PC-3 (cell line): ENCODE measurements at regions not wholly inside any gene's neighbourhood (a gene's known extent, or its start where the extent isn't known, plus 50 kb on each side); places are given as distances from the start of the nearest gene placed in this dataset.
"Not testable (repeated sequence)": the region's sequence is repeated elsewhere in the genome, so short reads cannot be mapped to it uniquely, and the experiment has no call there.

ENCODE experiments used
- ATAC-seq: fragments of 200-7000 bp; cut with Tn5 transposase; 2 replicates; pipeline ENCODE4 v1.9.1; 2020; ENCODE audit warnings: mild to moderate bottlenecking, moderate library complexity
- BruUV-seq: library from RNA; stranded (reverse); fragments of 400-500 nt; replicated peaks from 2 replicates; lab custom pipeline; 2021; lab: Mats Ljungman, UMichigan
- CTCF ChIA-PET: fragments of 300-600 bp; sonication (Branson Sonifier 250); formaldehyde crosslinking; loops from one replicate; lab custom pipeline; 2022; ENCODE audit warnings: antibody characterized with exemption; lab: Charles Lee
- POLR2A ChIA-PET: fragments of 300-600 bp; sonication (Branson Sonifier 250); formaldehyde crosslinking; loops from one replicate; lab custom pipeline; 2022; ENCODE audit warnings: antibody characterized with exemption; ENCODE audit not compliant: unreplicated experiment; lab: Charles Lee
- DNase-seq: peaks from one replicate; pipeline ENCODE4 v3.0.0-alpha.2; 2015
- H2AFZ ChIP-seq: fragments of 300-600 bp; sonication (generic); 2 replicates; pipeline ENCODE4 v1.6.0; 2016; ENCODE audit warnings: antibody characterized with exemption, low read length
- H3F3A ChIP-seq: fragments of 300-600 bp; sonication (generic); one replicate; pipeline ENCODE4 v1.6.0; 2017; ENCODE audit warnings: antibody characterized with exemption, low read length, control low read depth, mild to moderate bottlenecking; ENCODE audit not compliant: unreplicated experiment
- H3K27ac ChIP-seq: fragments of 300-600 bp; sonication (generic); 2 replicates; pipeline ENCODE4 v1.5.1; 2016; ENCODE audit warnings: mild to moderate bottlenecking, low read length
- H3K27me3 ChIP-seq: fragments of 300-600 bp; sonication (generic); 2 replicates; pipeline ENCODE4 v1.6.1; 2016; ENCODE audit warnings: low read length, mixed read lengths
- H3K36me3 ChIP-seq: fragments of 300-600 bp; sonication (generic); 2 replicates; pipeline ENCODE4 v1.6.1; 2016; ENCODE audit warnings: low read depth, mixed run types, low read length, mixed read lengths
- H3K4me1 ChIP-seq: fragments of 300-600 bp; sonication (generic); 2 replicates; pipeline ENCODE4 v1.5.1; 2016; ENCODE audit warnings: low read length; ENCODE audit not compliant: insufficient read depth
- H3K4me2 ChIP-seq: fragments of 300-600 bp; sonication (generic); 2 replicates; pipeline ENCODE4 v1.6.0; 2016; ENCODE audit warnings: low read length
- H3K4me3 ChIP-seq: fragments of 300-600 bp; sonication (generic); 2 replicates; pipeline ENCODE4 v1.5.1; 2016; ENCODE audit warnings: mild to moderate bottlenecking, low read length, mixed read lengths
- H3K79me2 ChIP-seq: fragments of 300-600 bp; sonication (generic); 2 replicates; pipeline ENCODE4 v1.6.1; 2017; ENCODE audit warnings: low read length, mixed read lengths
- H3K9ac ChIP-seq: fragments of 300-600 bp; sonication (generic); 2 replicates; pipeline ENCODE4 v1.6.0; 2016; ENCODE audit warnings: mild to moderate bottlenecking, low read length
- H3K9me2 ChIP-seq: fragments of 300-600 bp; sonication (generic); replicated peaks from 2 replicates; pipeline ENCODE4 v1.6.1; 2016; ENCODE audit warnings: mixed run types, low read length, mixed read lengths
- H3K9me3 ChIP-seq: fragments of 300-600 bp; sonication (generic); 2 replicates; pipeline ENCODE4 v1.6.1; 2016; ENCODE audit warnings: low read length, mixed read lengths
- H4K20me1 ChIP-seq: fragments of 300-600 bp; sonication (generic); 2 replicates; pipeline ENCODE4 v1.6.1; 2016; ENCODE audit warnings: low read length, mixed read lengths
- EZH2 ChIP-seq: fragments of 300-600 bp; sonication (generic); IDR thresholded peaks from one replicate; pipeline ENCODE4 v1.6.1; 2017; ENCODE audit warnings: antibody characterized with exemption, mild to moderate bottlenecking, low read length; ENCODE audit not compliant: unreplicated experiment
- EZH2phosphoT487 ChIP-seq: fragments of 300-600 bp; sonication (generic); IDR thresholded peaks from 2 replicates; pipeline ENCODE4 v1.6.1; 2018; ENCODE audit warnings: mild to moderate bottlenecking, antibody characterized with exemption, low read length, borderline replicate concordance
- intact Hi-C: fragments of 100-400 bp; cut with micrococcal nuclease; formaldehyde crosslinking; loops from 2 replicates; pipeline ENCODE4 v1.9.0; 2023
- TF ChIP-seq, protein P1 (sequence below): fragments of 300-600 bp; sonication (generic); conservative IDR thresholded peaks from 2 replicates; pipeline ENCODE4 v1.5.1; 2017; ENCODE audit warnings: antibody characterized with exemption, low read depth, mild to moderate bottlenecking, low read length

DNA sequence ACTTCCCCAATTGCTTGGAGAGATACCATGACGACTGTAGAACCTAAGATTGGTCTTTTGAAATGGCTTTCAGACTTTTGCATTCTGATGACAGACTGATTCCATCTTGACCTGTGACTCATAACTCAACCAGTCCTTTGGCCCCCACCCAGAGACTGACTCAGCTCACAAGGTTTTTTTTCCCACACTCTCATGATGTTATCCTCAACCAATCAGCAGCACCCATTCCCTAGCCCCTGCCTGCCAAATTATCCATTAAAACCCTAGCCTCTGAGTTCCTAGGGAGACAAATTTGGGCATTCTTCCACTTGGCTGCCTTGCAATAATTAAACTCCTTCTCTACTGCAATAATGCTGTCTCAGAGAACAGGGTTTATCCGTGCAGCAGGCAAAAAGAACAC, 1263.3 kb upstream of the CDH9 start:
- no peak; the same call in 1 of the 2 replicates for ATAC-seq
- Histone ChIP-seq H2AFZ (no peak overlapping the region), H3K9ac (no peak overlapping the region), H3K4me1 (no peaks in the 10 kb centered on the region), H3K36me3 (peaks cover 9% of the 10 kb centered on the region; the same call in 1 of the 2 replicates), H3K9me2 (no peaks in the 10 kb centered on the region), H3K27ac (no peak overlapping the region), H3K4me2 (no peak overlapping the region), H3K9me3 (peaks cover 13% of the 10 kb centered on the region; the same call in 1 of the 2 replicates), H3K79me2 (no peaks in the 10 kb centered on the region), H3K27me3 (no peaks in the 10 kb centered on the region), H4K20me1 (no peaks in the 10 kb centered on the region), H3F3A (no peaks in the 10 kb centered on the region), H3K4me3 (no peak overlapping the region)
- no TSS peak for BruUV-seq
- intact Hi-C loops, result no loop called here
- DNase-seq, result peak; percentile 78
- CTCF ChIA-PET, result no interaction called here
- TF ChIP-seq EZH2, result no peak
- TF ChIP-seq, protein P1, sequence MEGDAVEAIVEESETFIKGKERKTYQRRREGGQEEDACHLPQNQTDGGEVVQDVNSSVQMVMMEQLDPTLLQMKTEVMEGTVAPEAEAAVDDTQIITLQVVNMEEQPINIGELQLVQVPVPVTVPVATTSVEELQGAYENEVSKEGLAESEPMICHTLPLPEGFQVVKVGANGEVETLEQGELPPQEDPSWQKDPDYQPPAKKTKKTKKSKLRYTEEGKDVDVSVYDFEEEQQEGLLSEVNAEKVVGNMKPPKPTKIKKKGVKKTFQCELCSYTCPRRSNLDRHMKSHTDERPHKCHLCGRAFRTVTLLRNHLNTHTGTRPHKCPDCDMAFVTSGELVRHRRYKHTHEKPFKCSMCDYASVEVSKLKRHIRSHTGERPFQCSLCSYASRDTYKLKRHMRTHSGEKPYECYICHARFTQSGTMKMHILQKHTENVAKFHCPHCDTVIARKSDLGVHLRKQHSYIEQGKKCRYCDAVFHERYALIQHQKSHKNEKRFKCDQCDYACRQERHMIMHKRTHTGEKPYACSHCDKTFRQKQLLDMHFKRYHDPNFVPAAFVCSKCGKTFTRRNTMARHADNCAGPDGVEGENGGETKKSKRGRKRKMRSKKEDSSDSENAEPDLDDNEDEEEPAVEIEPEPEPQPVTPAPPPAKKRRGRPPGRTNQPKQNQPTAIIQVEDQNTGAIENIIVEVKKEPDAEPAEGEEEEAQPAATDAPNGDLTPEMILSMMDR, result no peak
- no peak for TF ChIP-seq EZH2phosphoT487
- POLR2A ChIA-PET, result no interaction called here

DNA sequence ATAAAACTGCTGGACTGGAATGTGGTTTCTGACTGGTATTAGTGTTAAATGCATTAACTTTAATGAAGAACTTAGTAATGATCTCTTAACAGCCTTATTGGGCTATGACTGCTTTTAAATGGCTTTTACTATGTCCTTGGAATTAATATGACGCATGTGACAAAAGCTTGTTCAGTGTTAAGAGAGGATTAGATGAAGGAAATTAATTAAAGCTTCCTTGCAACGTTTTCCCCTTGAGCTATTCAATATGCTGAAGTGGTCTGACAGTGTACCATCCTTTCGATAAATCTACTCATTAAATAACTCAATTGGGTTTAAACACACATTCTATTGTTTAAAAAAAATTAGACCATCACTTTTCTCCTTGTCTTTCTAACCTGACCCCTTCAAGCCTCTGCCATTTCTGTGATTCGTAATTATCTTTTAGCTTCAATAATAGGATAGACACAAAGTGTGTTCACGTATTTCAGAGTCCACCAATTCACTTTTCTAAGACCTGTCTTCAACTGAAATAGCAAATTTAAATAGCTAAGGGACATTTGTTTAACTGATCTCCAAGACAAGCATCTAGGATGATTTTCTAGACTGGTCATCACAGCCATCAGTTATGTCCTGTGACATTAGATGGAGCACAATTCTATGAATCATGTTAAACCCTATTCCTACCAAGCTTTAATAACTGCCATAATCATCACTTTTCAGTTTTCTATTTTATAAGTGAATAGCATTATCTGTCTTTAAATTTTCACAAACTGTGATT, 1258.0 kb upstream of the CDH9 start:
- Histone ChIP-seq H3K4me2 (no peak overlapping the region), H2AFZ (no peak overlapping the region), H3K4me1 (no peaks in the 10 kb centered on the region), H3K79me2 (no peaks in the 10 kb centered on the region), H3K9ac (no peak overlapping the region), H3K27me3 (no peaks in the 10 kb centered on the region), H3K36me3 (no peaks in the 10 kb centered on the region), H3F3A (no peaks in the 10 kb centered on the region), H3K27ac (no peak overlapping the region), H3K9me2 (no peaks in the 10 kb centered on the region), H3K9me3 (no peaks in the 10 kb centered on the region), H3K4me3 (no peak overlapping the region), H4K20me1 (no peaks in the 10 kb centered on the region)
- ChIA-PET POLR2A (no interaction called here), CTCF (no interaction called here)
- intact Hi-C loops, result no loop called here
- no TSS peak for BruUV-seq
- TF ChIP-seq EZH2phosphoT487, result no peak
- no peak for TF ChIP-seq EZH2
- TF ChIP-seq, protein P1, result no peak
- DNase-seq (no peak), ATAC-seq (no peak)

DNA sequence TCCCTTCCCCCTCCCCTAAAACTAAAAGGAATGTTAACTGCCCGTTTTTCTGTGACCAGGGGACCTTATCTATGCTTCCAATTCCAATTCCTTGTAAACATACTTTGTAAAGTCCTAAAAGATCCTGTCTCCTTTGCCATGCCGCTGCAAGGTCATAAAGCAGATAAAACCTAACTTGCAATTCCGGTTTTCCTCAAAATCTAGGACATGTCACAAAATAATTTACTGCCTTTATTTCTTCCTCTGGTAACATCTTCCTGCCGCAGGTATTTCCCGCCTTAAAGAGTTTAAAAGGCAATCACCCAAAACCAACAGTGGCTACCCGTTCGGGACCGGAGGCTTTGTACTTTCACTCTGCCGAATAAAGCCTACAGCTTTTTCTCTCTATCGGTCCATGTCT, 1248.6 kb upstream of the CDH9 start:
- H3K4me3 ChIP-seq, H4K20me1 ChIP-seq, H3K27me3 ChIP-seq, H3K27ac ChIP-seq, BruUV-seq, POLR2A ChIA-PET, intact Hi-C loops, H3K9ac ChIP-seq, CTCF ChIA-PET, H3F3A ChIP-seq, H3K36me3 ChIP-seq, H3K4me1 ChIP-seq, ATAC-seq, H3K9me3 ChIP-seq, H3K9me2 ChIP-seq, H3K79me2 ChIP-seq: not testable (repeated sequence)
- Histone ChIP-seq H2AFZ (peak overlapping the region; percentile 58), H3K4me2 (peak overlapping the region; percentile 18; the same call in 1 of the 2 replicates)
- peak; percentile 4 for DNase-seq
